OCI-LY1 (cell line): ENCODE measurements at regions not wholly inside any gene's neighbourhood (a gene's known extent, or its start where the extent isn't known, plus 50 kb on each side); places are given as distances from the start of the nearest gene placed in this dataset.

Source experiments
- H2AFZ ChIP-seq: fragments of 200-600 bp; sonication (generic), shearing (Covaris generic); 2 replicates; pipeline ENCODE4 v1.6.0; 2014; ENCODE audit warnings: antibody characterized with exemption, mild to moderate bottlenecking, low read length
- H3F3A ChIP-seq: fragments of 200-600 bp; sonication (generic), shearing (Covaris generic); 2 replicates; pipeline ENCODE4 v1.6.0; 2014; ENCODE audit warnings: mild to moderate bottlenecking, antibody characterized with exemption, low read length, moderate library complexity; ENCODE audit not compliant: insufficient read depth
- H3K27ac ChIP-seq: fragments of 200-600 bp; sonication (generic); 2 replicates; pipeline ENCODE4 v1.5.1; 2014; ENCODE audit warnings: low read length, mixed run types, mild to moderate bottlenecking, low read depth; ENCODE audit not compliant: poor library complexity, severe bottlenecking
- H3K27me3 ChIP-seq: fragments of 200-600 bp; sonication (generic); 2 replicates; pipeline ENCODE4 v1.6.0; 2014; ENCODE audit warnings: antibody characterized with exemption, mild to moderate bottlenecking, low read length, moderate library complexity; ENCODE audit not compliant: insufficient read depth
- H3K36me3 ChIP-seq: fragments of 200-600 bp; sonication (generic); 2 replicates; pipeline ENCODE4 v1.6.1; 2014; ENCODE audit warnings: mild to moderate bottlenecking, antibody characterized with exemption, low read length, moderate library complexity, mixed read lengths; ENCODE audit not compliant: insufficient read depth
- H3K4me1 ChIP-seq: fragments of 200-600 bp; sonication (generic); 2 replicates; pipeline ENCODE4 v1.5.1; 2014; ENCODE audit warnings: mild to moderate bottlenecking, low read length, moderate library complexity; ENCODE audit not compliant: insufficient read depth, severe bottlenecking
- H3K4me2 ChIP-seq: fragments of 200-600 bp; sonication (generic), shearing (Covaris generic); 2 replicates; pipeline ENCODE4 v1.6.1; 2014; ENCODE audit warnings: low read length
- H3K4me3 ChIP-seq: fragments of 200-600 bp; sonication (generic); 2 replicates; pipeline ENCODE4 v1.5.1; 2014; ENCODE audit warnings: low read length, low read depth, mild to moderate bottlenecking, mixed read lengths; ENCODE audit not compliant: poor library complexity, severe bottlenecking
- H3K79me2 ChIP-seq: fragments of 200-600 bp; shearing (Covaris generic); 2 replicates; pipeline ENCODE4 v1.6.1; 2016; ENCODE audit warnings: mixed run types, low read length, mixed read lengths; ENCODE audit not compliant: insufficient read depth
- H3K9ac ChIP-seq: fragments of 200-600 bp; sonication (generic), shearing (Covaris generic); 2 replicates; pipeline ENCODE4 v1.6.1; 2014; ENCODE audit warnings: mild to moderate bottlenecking, low read length, mixed read lengths
- H3K9me2 ChIP-seq: fragments of 200-600 bp; sonication (generic), shearing (Covaris generic); 2 replicates; pipeline ENCODE4 v1.6.1; 2014; ENCODE audit warnings: low read depth, mild to moderate bottlenecking, low read length, mixed read lengths
- H3K9me3 ChIP-seq: fragments of 200-600 bp; shearing (Covaris generic); 2 replicates; pipeline ENCODE4 v1.6.1; 2014; ENCODE audit warnings: low read length, mixed read lengths
- H4K20me1 ChIP-seq: fragments of 200-600 bp; sonication (generic), shearing (Covaris generic); 2 replicates; pipeline ENCODE4 v1.6.0; 2016; ENCODE audit warnings: mild to moderate bottlenecking, low read length; ENCODE audit not compliant: insufficient read depth
- CTCF ChIP-seq: fragments of 200-600 bp; sonication (generic), shearing (Covaris generic); IDR thresholded peaks from 2 replicates; pipeline ENCODE4 v1.5.1; 2017; ENCODE audit warnings: mild to moderate bottlenecking, antibody characterized with exemption, low read length, moderate library complexity, mixed read lengths
- EZH2 ChIP-seq: fragments of 200-600 bp; sonication (generic), shearing (Covaris generic); IDR thresholded peaks from 2 replicates; pipeline ENCODE4 v1.8.0; 2017; ENCODE audit warnings: borderline replicate concordance, mixed run types, mild to moderate bottlenecking, antibody characterized with exemption, low read length, moderate library complexity, mixed read lengths

- no peaks in the 10 kb centered on the region for H3K79me2 ChIP-seq
- no peak overlapping the region for H3K27ac ChIP-seq
- no peak overlapping the region for H3K9ac ChIP-seq
- TF ChIP-seq EZH2 = no peak
- TF ChIP-seq CTCF = no peak
- no peak overlapping the region for H2AFZ ChIP-seq
- no peak overlapping the region for H3K4me3 ChIP-seq
- no peaks in the 10 kb centered on the region for H4K20me1 ChIP-seq
- H3K9me3 ChIP-seq = no peaks in the 10 kb centered on the region
- no peak overlapping the region for H3K4me2 ChIP-seq
- H3K27me3 ChIP-seq = no peaks in the 10 kb centered on the region
- no peaks in the 10 kb centered on the region for H3K36me3 ChIP-seq
- no peaks in the 10 kb centered on the region for H3K4me1 ChIP-seq
- no peaks in the 10 kb centered on the region for H3K9me2 ChIP-seq
- no peaks in the 10 kb centered on the region for H3F3A ChIP-seq
These were observed 226.9 kb downstream of the INSC start for GRCh38 chr11:15341587-15341986.

GRCh38 chr11:15342163-15342562 is 227.4 kb downstream of the INSC start:
- no peak overlapping the region for H2AFZ ChIP-seq
- H3K4me3 ChIP-seq = no peak overlapping the region
- no peaks in the 10 kb centered on the region for H3K36me3 ChIP-seq
- H3K27ac ChIP-seq = no peak overlapping the region
- no peaks in the 10 kb centered on the region for H3K4me1 ChIP-seq
- H3K4me2 ChIP-seq = no peak overlapping the region
- no peaks in the 10 kb centered on the region for H3K9me3 ChIP-seq
- no peak for TF ChIP-seq CTCF
- no peak for TF ChIP-seq EZH2
- H3K27me3 ChIP-seq = no peaks in the 10 kb centered on the region
- no peaks in the 10 kb centered on the region for H3K79me2 ChIP-seq
- H3F3A ChIP-seq = no peaks in the 10 kb centered on the region
- no peaks in the 10 kb centered on the region for H4K20me1 ChIP-seq
- no peak overlapping the region for H3K9ac ChIP-seq
- H3K9me2 ChIP-seq = no peaks in the 10 kb centered on the region

- no peak for TF ChIP-seq EZH2
- TF ChIP-seq CTCF = no peak
These were observed 232.2 kb downstream of the INSC start for GRCh38 chr11:15346907-15347306.

More at GRCh38 chr11:15346907-15347306, 232.2 kb downstream of the INSC start:
- Histone ChIP-seq H3K27ac (no peak overlapping the region), H3K4me2 (no peak overlapping the region), H3K4me1 (no peaks in the 10 kb centered on the region), H3K9ac (no peak overlapping the region), H3F3A (no peaks in the 10 kb centered on the region), H3K27me3 (no peaks in the 10 kb centered on the region), H2AFZ (no peak overlapping the region), H3K36me3 (no peaks in the 10 kb centered on the region), H3K79me2 (no peaks in the 10 kb centered on the region), H4K20me1 (no peaks in the 10 kb centered on the region), H3K9me3 (no peaks in the 10 kb centered on the region), H3K4me3 (no peak overlapping the region), H3K9me2 (no peaks in the 10 kb centered on the region)
